ENCODE measurements at regions not wholly inside any gene's neighbourhood (a gene's known extent, or its start where the extent isn't known, plus 50 kb on each side); places are given as distances from the start of the nearest gene placed in this dataset.

DNA sequence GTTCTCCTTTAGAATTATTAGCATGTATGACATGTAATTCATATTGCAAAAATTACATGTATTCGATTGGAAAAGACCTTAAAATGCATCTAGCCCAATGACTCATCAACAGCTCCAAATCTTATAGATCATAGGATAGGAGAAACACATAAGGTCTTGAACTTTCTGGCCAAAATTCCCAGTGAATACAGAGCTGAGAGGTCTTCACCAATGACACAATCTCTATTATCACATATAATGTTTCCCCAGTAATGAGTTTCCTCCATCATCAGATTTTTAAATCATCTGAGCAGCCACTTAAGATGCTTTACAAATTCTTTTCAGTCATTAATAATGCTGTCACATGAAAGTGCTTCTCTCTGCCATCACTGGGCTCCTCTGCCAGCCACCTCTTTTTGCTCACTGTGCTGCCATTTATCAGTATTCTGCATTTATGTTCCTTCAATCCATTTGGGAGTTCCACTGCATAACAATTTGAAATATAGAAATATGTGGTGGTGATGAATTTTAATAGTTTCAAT is 804.9 kb downstream of the SUCLG1 start:
- H3K27ac ChIP-seq (ENCODE audit: low read length) = no peak overlapping the region
- no peak for DNase-seq
- no peaks in the 10 kb centered on the region for H3K36me3 ChIP-seq (replicated peaks; ENCODE audit: insufficient read depth, low read length)
- H3K9me3 ChIP-seq (replicated peaks; ENCODE audit: insufficient read depth, low read length) = no peaks in the 10 kb centered on the region
- H2AFZ ChIP-seq (ENCODE audit: low read length) = no peak overlapping the region
- no peaks in the 10 kb centered on the region for H3K27me3 ChIP-seq (replicated peaks; ENCODE audit: insufficient read depth, low read length)
- no peaks in the 10 kb centered on the region for H4K20me1 ChIP-seq (ENCODE audit: insufficient read depth, low read length)
- no peaks in the 10 kb centered on the region for H3K9me2 ChIP-seq (replicated peaks; ENCODE audit: insufficient read depth, low read length)
- no peak overlapping the region for H3K4me3 ChIP-seq (ENCODE audit: low read length)
- H3K79me2 ChIP-seq (ENCODE audit: low read length) = no peaks in the 10 kb centered on the region
- H3K4me1 ChIP-seq (ENCODE audit: low read length) = no peaks in the 10 kb centered on the region
- TF ChIP-seq EZH2 (optimal IDR thresholded peaks at IDR 0.05; ENCODE audit: low read depth, low read length) = no peak
- H3K9ac ChIP-seq (ENCODE audit: low read length) = no peak overlapping the region
- H3K4me2 ChIP-seq (ENCODE audit: low read depth, low read length) = no peak overlapping the region
- H3F3A ChIP-seq (ENCODE audit: insufficient read depth, low read length) = no peaks in the 10 kb centered on the region

DNA sequence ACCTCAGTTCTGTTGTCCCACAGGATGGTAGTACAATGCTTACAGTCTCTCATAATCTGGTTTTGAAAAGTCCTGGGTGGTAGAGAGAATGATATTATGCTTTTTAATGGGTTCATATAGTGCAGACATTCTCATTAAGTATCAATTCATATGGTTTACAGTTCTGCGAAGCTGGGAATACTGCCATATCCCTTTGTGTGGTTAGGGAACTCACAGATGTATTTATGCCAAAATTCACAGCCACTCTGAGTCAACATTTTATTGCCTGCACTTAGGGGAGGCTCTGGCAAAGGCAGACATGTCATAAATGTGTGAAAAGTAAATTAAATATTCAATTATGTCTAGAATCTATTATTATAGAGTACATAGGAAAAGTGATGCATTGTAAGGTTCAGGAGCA is 808.2 kb downstream of the SUCLG1 start:
- Histone ChIP-seq H3K9ac (ENCODE audit: low read length) (no peak overlapping the region), H3K4me1 (ENCODE audit: low read length) (no peaks in the 10 kb centered on the region), H3K36me3 (replicated peaks; ENCODE audit: insufficient read depth, low read length) (no peaks in the 10 kb centered on the region), H3K4me2 (ENCODE audit: low read depth, low read length) (no peak overlapping the region), H3K27me3 (replicated peaks; ENCODE audit: insufficient read depth, low read length) (no peaks in the 10 kb centered on the region), H3K9me2 (replicated peaks; ENCODE audit: insufficient read depth, low read length) (no peaks in the 10 kb centered on the region), H3F3A (ENCODE audit: insufficient read depth, low read length) (no peaks in the 10 kb centered on the region), H3K27ac (ENCODE audit: low read length) (no peak overlapping the region), H2AFZ (ENCODE audit: low read length) (no peak overlapping the region), H3K79me2 (ENCODE audit: low read length) (no peaks in the 10 kb centered on the region), H3K4me3 (ENCODE audit: low read length) (no peak overlapping the region), H4K20me1 (ENCODE audit: insufficient read depth, low read length) (no peaks in the 10 kb centered on the region), H3K9me3 (replicated peaks; ENCODE audit: insufficient read depth, low read length) (no peaks in the 10 kb centered on the region)
- DNase-seq = no peak
- no peak for TF ChIP-seq EZH2 (optimal IDR thresholded peaks at IDR 0.05; ENCODE audit: low read depth, low read length)
- TF ChIP-seq EZH2phosphoT487 (IDR thresholded peaks at IDR 0.05; ENCODE audit: low read length) = no peak
- TF ChIP-seq, protein P1, sequence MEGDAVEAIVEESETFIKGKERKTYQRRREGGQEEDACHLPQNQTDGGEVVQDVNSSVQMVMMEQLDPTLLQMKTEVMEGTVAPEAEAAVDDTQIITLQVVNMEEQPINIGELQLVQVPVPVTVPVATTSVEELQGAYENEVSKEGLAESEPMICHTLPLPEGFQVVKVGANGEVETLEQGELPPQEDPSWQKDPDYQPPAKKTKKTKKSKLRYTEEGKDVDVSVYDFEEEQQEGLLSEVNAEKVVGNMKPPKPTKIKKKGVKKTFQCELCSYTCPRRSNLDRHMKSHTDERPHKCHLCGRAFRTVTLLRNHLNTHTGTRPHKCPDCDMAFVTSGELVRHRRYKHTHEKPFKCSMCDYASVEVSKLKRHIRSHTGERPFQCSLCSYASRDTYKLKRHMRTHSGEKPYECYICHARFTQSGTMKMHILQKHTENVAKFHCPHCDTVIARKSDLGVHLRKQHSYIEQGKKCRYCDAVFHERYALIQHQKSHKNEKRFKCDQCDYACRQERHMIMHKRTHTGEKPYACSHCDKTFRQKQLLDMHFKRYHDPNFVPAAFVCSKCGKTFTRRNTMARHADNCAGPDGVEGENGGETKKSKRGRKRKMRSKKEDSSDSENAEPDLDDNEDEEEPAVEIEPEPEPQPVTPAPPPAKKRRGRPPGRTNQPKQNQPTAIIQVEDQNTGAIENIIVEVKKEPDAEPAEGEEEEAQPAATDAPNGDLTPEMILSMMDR (IDR thresholded peaks at IDR 0.05; ENCODE audit: low read length) = no peak

DNA sequence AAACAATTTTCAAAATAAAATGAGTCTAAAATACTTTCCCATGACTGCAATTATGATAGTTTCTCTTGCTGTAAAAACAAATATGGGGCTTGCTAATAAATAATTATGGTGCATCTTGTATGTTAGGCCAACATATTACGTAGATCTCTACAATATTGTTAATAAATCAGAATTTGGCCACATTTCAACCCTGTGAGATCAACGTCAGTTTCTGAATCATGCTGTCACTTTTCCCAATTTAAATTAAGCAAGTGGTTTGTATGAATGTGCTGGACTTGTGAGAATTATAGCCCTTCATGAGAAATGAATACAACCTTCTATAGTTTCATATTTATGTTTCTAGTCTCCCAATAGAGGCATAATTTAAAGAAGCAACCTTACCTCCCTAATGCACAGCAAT is 808.9 kb downstream of the SUCLG1 start:
- TF ChIP-seq, protein P1 (IDR thresholded peaks at IDR 0.05; ENCODE audit: low read length) = no peak
- no peak for TF ChIP-seq EZH2phosphoT487 (IDR thresholded peaks at IDR 0.05; ENCODE audit: low read length)
- no peak for TF ChIP-seq EZH2 (optimal IDR thresholded peaks at IDR 0.05; ENCODE audit: low read depth, low read length)
- no peaks in the 10 kb centered on the region for H3K9me3 ChIP-seq (replicated peaks; ENCODE audit: insufficient read depth, low read length)

DNA sequence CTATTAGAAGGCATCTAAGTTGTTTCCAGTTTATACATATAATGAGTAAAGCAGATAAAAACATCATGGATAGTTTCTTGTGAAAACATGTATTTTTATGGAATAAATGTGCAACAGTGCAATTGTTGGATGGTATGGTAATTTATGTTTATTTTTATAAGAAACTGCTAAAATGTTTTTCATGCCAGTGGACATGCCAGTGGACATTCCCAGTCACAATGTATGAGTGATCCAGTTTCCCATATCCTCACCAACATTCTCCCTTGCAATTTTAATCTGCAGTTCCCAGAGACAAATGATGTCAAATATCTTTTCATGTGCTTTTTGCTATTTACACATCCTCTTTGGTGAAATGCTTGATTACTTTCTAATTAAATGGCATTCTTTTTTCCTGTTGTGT is 818.6 kb downstream of the SUCLG1 start:
- no peak for DNase-seq
- no peaks in the 10 kb centered on the region for H3K9me2 ChIP-seq (replicated peaks; ENCODE audit: insufficient read depth, low read length)
- H3K4me2 ChIP-seq (ENCODE audit: low read depth, low read length) = no peak overlapping the region
- H3F3A ChIP-seq (ENCODE audit: insufficient read depth, low read length) = no peaks in the 10 kb centered on the region
- H3K27me3 ChIP-seq (replicated peaks; ENCODE audit: insufficient read depth, low read length) = no peaks in the 10 kb centered on the region
- TF ChIP-seq EZH2 (optimal IDR thresholded peaks at IDR 0.05; ENCODE audit: low read depth, low read length) (no peak), EZH2phosphoT487 (IDR thresholded peaks at IDR 0.05; ENCODE audit: low read length) (no peak)
- TF ChIP-seq, protein P1 (IDR thresholded peaks at IDR 0.05; ENCODE audit: low read length) = no peak
- H3K9ac ChIP-seq (ENCODE audit: low read length) = no peak overlapping the region
- H3K9me3 ChIP-seq (replicated peaks; ENCODE audit: insufficient read depth, low read length) = no peaks in the 10 kb centered on the region
- no peak overlapping the region for H2AFZ ChIP-seq (ENCODE audit: low read length)
- no peaks in the 10 kb centered on the region for H4K20me1 ChIP-seq (ENCODE audit: insufficient read depth, low read length)
- H3K4me3 ChIP-seq (ENCODE audit: low read length) = no peak overlapping the region
- H3K79me2 ChIP-seq (ENCODE audit: low read length) = no peaks in the 10 kb centered on the region
- H3K4me1 ChIP-seq (ENCODE audit: low read length) = no peaks in the 10 kb centered on the region
- no peaks in the 10 kb centered on the region for H3K36me3 ChIP-seq (replicated peaks; ENCODE audit: insufficient read depth, low read length)
- H3K27ac ChIP-seq (ENCODE audit: low read length) = no peak overlapping the region

More for the DNA sequence above, 808.9 kb downstream of the SUCLG1 start:
- Histone ChIP-seq H3K4me1 (ENCODE audit: low read length) (no peaks in the 10 kb centered on the region), H3K9me2 (replicated peaks; ENCODE audit: insufficient read depth, low read length) (no peaks in the 10 kb centered on the region), H3K4me2 (ENCODE audit: low read depth, low read length) (no peak overlapping the region), H3K79me2 (ENCODE audit: low read length) (no peaks in the 10 kb centered on the region), H3K36me3 (replicated peaks; ENCODE audit: insufficient read depth, low read length) (no peaks in the 10 kb centered on the region), H4K20me1 (ENCODE audit: insufficient read depth, low read length) (no peaks in the 10 kb centered on the region), H3K9ac (ENCODE audit: low read length) (no peak overlapping the region), H3K4me3 (ENCODE audit: low read length) (no peak overlapping the region), H3K27ac (ENCODE audit: low read length) (no peak overlapping the region), H2AFZ (ENCODE audit: low read length) (no peak overlapping the region), H3F3A (ENCODE audit: insufficient read depth, low read length) (no peaks in the 10 kb centered on the region), H3K27me3 (replicated peaks; ENCODE audit: insufficient read depth, low read length) (no peaks in the 10 kb centered on the region)
- no peak for DNase-seq
